ENCODE measurements at regions not wholly inside any gene's neighbourhood (a gene's known extent, or its start where the extent isn't known, plus 50 kb on each side); places are given as distances from the start of the nearest gene placed in this dataset.

- intact Hi-C loops (cut with DNase I; ENCODE audit: low total_unique reads) = no loop called here
- H3K4me1 ChIP-seq = no peaks in the 10 kb centered on the region
- no peaks in the 10 kb centered on the region for H3K36me3 ChIP-seq
- H3K27me3 ChIP-seq = no peaks in the 10 kb centered on the region
- TF ChIP-seq, protein P1, sequence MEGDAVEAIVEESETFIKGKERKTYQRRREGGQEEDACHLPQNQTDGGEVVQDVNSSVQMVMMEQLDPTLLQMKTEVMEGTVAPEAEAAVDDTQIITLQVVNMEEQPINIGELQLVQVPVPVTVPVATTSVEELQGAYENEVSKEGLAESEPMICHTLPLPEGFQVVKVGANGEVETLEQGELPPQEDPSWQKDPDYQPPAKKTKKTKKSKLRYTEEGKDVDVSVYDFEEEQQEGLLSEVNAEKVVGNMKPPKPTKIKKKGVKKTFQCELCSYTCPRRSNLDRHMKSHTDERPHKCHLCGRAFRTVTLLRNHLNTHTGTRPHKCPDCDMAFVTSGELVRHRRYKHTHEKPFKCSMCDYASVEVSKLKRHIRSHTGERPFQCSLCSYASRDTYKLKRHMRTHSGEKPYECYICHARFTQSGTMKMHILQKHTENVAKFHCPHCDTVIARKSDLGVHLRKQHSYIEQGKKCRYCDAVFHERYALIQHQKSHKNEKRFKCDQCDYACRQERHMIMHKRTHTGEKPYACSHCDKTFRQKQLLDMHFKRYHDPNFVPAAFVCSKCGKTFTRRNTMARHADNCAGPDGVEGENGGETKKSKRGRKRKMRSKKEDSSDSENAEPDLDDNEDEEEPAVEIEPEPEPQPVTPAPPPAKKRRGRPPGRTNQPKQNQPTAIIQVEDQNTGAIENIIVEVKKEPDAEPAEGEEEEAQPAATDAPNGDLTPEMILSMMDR (IDR thresholded peaks at IDR 0.05) = no peak
- no peak for TF ChIP-seq POLR2AphosphoS5 (IDR thresholded peaks at IDR 0.05)
- no peak for TF ChIP-seq POLR2A (IDR thresholded peaks at IDR 0.05)
- no peak for TF ChIP-seq EP300 (IDR thresholded peaks at IDR 0.05)
- no peak for DNase-seq
- no peaks in the 10 kb centered on the region for H3K9me3 ChIP-seq
- WGBS, 5 donors = 73 to 94% (median 86%) methylated on average over 2 of the region's 2 CpGs
- no peak overlapping the region for H3K4me3 ChIP-seq
- H3K27ac ChIP-seq = no peak overlapping the region
Observed at GRCh38 chr10:59064080-59064692, 112.3 kb upstream of the PHYHIPL start.

GRCh38 chr10:59064759-59065539 lies 111.5 kb upstream of the PHYHIPL start:
- TF ChIP-seq EP300 (IDR thresholded peaks at IDR 0.05) (no peak), POLR2AphosphoS5 (IDR thresholded peaks at IDR 0.05) (no peak), POLR2A (IDR thresholded peaks at IDR 0.05) (no peak)
- TF ChIP-seq, protein P1 (IDR thresholded peaks at IDR 0.05) = no peak
- no peak for DNase-seq
- WGBS, 5 donors = 87 to 92% (median 89%) methylated on average over 6 of the region's 6 CpGs
- intact Hi-C loops (cut with DNase I; ENCODE audit: low total_unique reads) = no loop called here
- Histone ChIP-seq H3K9me3 (no peaks in the 10 kb centered on the region), H3K27ac (no peak overlapping the region), H3K36me3 (no peaks in the 10 kb centered on the region), H3K27me3 (no peaks in the 10 kb centered on the region), H3K4me3 (no peak overlapping the region), H3K4me1 (no peaks in the 10 kb centered on the region)

- DNase-seq = no peak
- no peaks in the 10 kb centered on the region for H3K36me3 ChIP-seq
- intact Hi-C loops (cut with DNase I; ENCODE audit: low total_unique reads) = no loop called here
- H3K27me3 ChIP-seq = no peaks in the 10 kb centered on the region
- no peaks in the 10 kb centered on the region for H3K4me1 ChIP-seq
- H3K27ac ChIP-seq = no peak overlapping the region
- WGBS, 5 donors = 69 to 85% (median 83%) methylated on average over 5 of the region's 5 CpGs
- H3K4me3 ChIP-seq = no peak overlapping the region
- TF ChIP-seq POLR2AphosphoS5 (IDR thresholded peaks at IDR 0.05) = no peak
- TF ChIP-seq EP300 (IDR thresholded peaks at IDR 0.05) = no peak
- TF ChIP-seq, protein P1 (IDR thresholded peaks at IDR 0.05) = no peak
- TF ChIP-seq POLR2A (IDR thresholded peaks at IDR 0.05) = no peak
- H3K9me3 ChIP-seq = no peaks in the 10 kb centered on the region
Observed at GRCh38 chr10:59068581-59069191, 107.8 kb upstream of the PHYHIPL start.

DNA sequence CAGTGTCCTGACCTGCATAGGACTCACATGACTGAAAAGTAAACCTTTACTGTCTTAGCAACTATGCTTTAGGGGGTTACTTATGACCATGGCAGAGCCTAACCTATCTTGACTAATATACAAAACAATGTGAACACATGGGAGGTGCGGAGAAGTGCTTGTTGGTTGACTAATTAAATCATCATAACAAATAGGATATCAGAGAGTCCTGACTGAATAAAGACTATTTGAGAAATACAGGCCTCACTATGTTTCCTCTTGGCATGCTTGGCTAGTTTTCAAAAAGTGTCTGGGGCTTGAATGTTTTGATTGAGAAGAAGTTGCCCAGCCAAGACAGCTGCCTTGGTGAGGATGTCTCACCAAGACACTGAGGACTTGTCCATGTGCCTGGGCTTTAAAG lies 104.4 kb upstream of the PHYHIPL start:
- H3K4me1 ChIP-seq = no peaks in the 10 kb centered on the region
- DNase-seq = no peak
- 79 to 93% (median 83%) methylated on average over 1 of the region's 1 CpG for WGBS, 5 donors

More for the DNA sequence above, 104.4 kb upstream of the PHYHIPL start:
- H3K36me3 ChIP-seq = no peaks in the 10 kb centered on the region
- H3K4me3 ChIP-seq = no peak overlapping the region
- intact Hi-C loops (cut with DNase I; ENCODE audit: low total_unique reads) = no loop called here
- TF ChIP-seq POLR2AphosphoS5 (IDR thresholded peaks at IDR 0.05) = no peak
- TF ChIP-seq, protein P1 (IDR thresholded peaks at IDR 0.05) = no peak
- TF ChIP-seq POLR2A (IDR thresholded peaks at IDR 0.05) = no peak
- TF ChIP-seq EP300 (IDR thresholded peaks at IDR 0.05) = no peak
- no peak overlapping the region for H3K27ac ChIP-seq
- no peaks in the 10 kb centered on the region for H3K9me3 ChIP-seq
- no peaks in the 10 kb centered on the region for H3K27me3 ChIP-seq
